SH-SY5Y (cell line): ENCODE measurements at regions not wholly inside any gene's neighbourhood (a gene's known extent, or its start where the extent isn't known, plus 50 kb on each side); places are given as distances from the start of the nearest gene placed in this dataset.

ENCODE experiments used
- GATA2 ChIP-seq: IDR thresholded peaks from 2 replicates; pipeline ENCODE4 v1.6.1; 2011; ENCODE audit warnings: mild to moderate bottlenecking, low read depth, low read length
- GATA3 ChIP-seq: IDR thresholded peaks from 2 replicates; pipeline ENCODE4 v1.6.1; 2011; ENCODE audit warnings: low read depth, mild to moderate bottlenecking, low read length, moderate library complexity

DNA sequence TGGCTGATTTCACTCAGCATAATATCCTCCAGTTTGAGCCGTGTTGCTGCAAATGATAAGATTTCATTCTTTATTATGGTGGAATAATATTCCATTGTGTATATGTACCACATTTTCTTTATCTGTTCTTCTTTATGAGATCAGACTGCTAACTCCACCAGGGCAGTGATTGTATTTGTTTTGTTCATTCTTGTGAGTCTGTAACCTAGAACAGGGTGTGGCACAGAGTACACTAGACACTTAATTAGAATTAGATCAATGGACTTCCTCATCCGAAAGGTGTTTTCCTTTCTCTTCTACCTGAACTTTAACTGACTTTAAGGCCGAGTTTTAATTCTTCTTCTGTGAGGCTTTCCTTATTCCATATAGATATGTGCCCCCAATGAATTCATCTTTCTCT is 551.0 kb downstream of the SNAPC1 start:
- TF ChIP-seq GATA3 (no peak), GATA2 (no peak)
